ENCODE measurements at regions not wholly inside any gene's neighbourhood (a gene's known extent, or its start where the extent isn't known, plus 50 kb on each side); places are given as distances from the start of the nearest gene placed in this dataset.

- TF ChIP-seq CTCF (IDR thresholded peaks at IDR 0.05) (no peak), POLR2A (IDR thresholded peaks at IDR 0.05) (no peak)
Observed at GRCh38 chr4:96009427-96010119, 169.7 kb downstream of the PDHA2 start.
